H9 (cell line): ENCODE measurements at regions not wholly inside any gene's neighbourhood (a gene's known extent, or its start where the extent isn't known, plus 50 kb on each side); places are given as distances from the start of the nearest gene placed in this dataset.

Experiments used
- DNase-seq: peaks from one replicate; pipeline ENCODE4 v3.0.0-alpha.2; 2017
- H2AFZ ChIP-seq: one replicate; pipeline ENCODE4 v1.6.1; 2013; ENCODE audit warnings: mild to moderate bottlenecking, low read length, control low read depth, moderate library complexity
- H2AK5ac ChIP-seq: 2 replicates; pipeline ENCODE4 v1.6.1; 2013; ENCODE audit warnings: low read length, control low read depth, mixed read lengths; ENCODE audit not compliant: insufficient read length
- H2BK120ac ChIP-seq: one replicate; pipeline ENCODE4 v1.6.1; 2013; ENCODE audit warnings: low read depth, mild to moderate bottlenecking, low read length, control low read depth, inconsistent platforms; ENCODE audit not compliant: poor library complexity, severe bottlenecking
- H2BK12ac ChIP-seq: 2 replicates; pipeline ENCODE4 v1.6.1; 2013; ENCODE audit warnings: low read length, control low read depth, mixed read lengths, low read depth; ENCODE audit not compliant: insufficient read length
- H2BK15ac ChIP-seq: 2 replicates; pipeline ENCODE4 v1.6.1; 2013; ENCODE audit warnings: low read depth, low read length, control low read depth
- H2BK20ac ChIP-seq: one replicate; pipeline ENCODE4 v1.6.1; 2013; ENCODE audit warnings: low read depth, mild to moderate bottlenecking, low read length, control low read depth, inconsistent platforms; ENCODE audit not compliant: poor library complexity, severe bottlenecking
- H2BK5ac ChIP-seq: 2 replicates; pipeline ENCODE4 v1.6.1; 2013; ENCODE audit warnings: low read length, control low read depth, mixed read lengths; ENCODE audit not compliant: insufficient read length
- H3K14ac ChIP-seq: 2 replicates; pipeline ENCODE4 v1.6.1; 2013; ENCODE audit warnings: low read length, control low read depth; ENCODE audit not compliant: insufficient read depth
- H3K18ac ChIP-seq: 2 replicates; pipeline ENCODE4 v1.6.1; 2013; ENCODE audit warnings: low read depth, mild to moderate bottlenecking, mixed read lengths, low read length, control low read depth; ENCODE audit not compliant: insufficient read length
- H3K23ac ChIP-seq: 2 replicates; pipeline ENCODE4 v1.6.1; 2013; ENCODE audit warnings: low read length, control low read depth, mixed read lengths, low read depth; ENCODE audit not compliant: insufficient read length
- H3K23me2 ChIP-seq: 2 replicates; pipeline ENCODE4 v1.6.1; 2013; ENCODE audit warnings: low read depth, mild to moderate bottlenecking, mixed read lengths, low read length, control low read depth; ENCODE audit not compliant: insufficient read length, poor library complexity, severe bottlenecking
- H3K27ac ChIP-seq: 2 replicates; pipeline ENCODE4 v1.5.1; 2013; ENCODE audit warnings: low read length, control low read depth, mixed read lengths, low read depth; ENCODE audit not compliant: insufficient read length
- H3K27me3 ChIP-seq: 2 replicates; pipeline ENCODE4 v1.6.1; 2013; ENCODE audit warnings: low read length, control low read depth, inconsistent platforms; ENCODE audit not compliant: insufficient read depth
- H3K4ac ChIP-seq: 2 replicates; pipeline ENCODE4 v1.6.1; 2013; ENCODE audit warnings: low read depth, mild to moderate bottlenecking, control low read depth, inconsistent platforms, low read length, moderate library complexity
- H3K4me1 ChIP-seq: 2 replicates; pipeline ENCODE4 v1.6.1; 2013; ENCODE audit warnings: low read length, control low read depth, inconsistent platforms; ENCODE audit not compliant: insufficient read depth
- H3K4me2 ChIP-seq: 2 replicates; pipeline ENCODE4 v1.6.1; 2013; ENCODE audit warnings: low read length, control low read depth, mixed read lengths; ENCODE audit not compliant: insufficient read length, insufficient read depth
- H3K56ac ChIP-seq: 2 replicates; pipeline ENCODE4 v1.6.1; 2013; ENCODE audit warnings: low read depth, mild to moderate bottlenecking, mixed read lengths, low read length, control low read depth; ENCODE audit not compliant: insufficient read length
- H3K79me1 ChIP-seq: 2 replicates; pipeline ENCODE4 v1.6.1; 2013; ENCODE audit warnings: low read depth, mild to moderate bottlenecking, moderate library complexity, low read length, control low read depth, inconsistent platforms; ENCODE audit not compliant: insufficient read depth, poor library complexity, severe bottlenecking
- H3K79me2 ChIP-seq: 2 replicates; pipeline ENCODE4 v1.6.1; 2013; ENCODE audit warnings: low read length, control low read depth, inconsistent platforms; ENCODE audit not compliant: insufficient read depth
- H3K9ac ChIP-seq: 2 replicates; pipeline ENCODE4 v1.6.1; 2013; ENCODE audit warnings: low read length, control low read depth, mixed read lengths; ENCODE audit not compliant: insufficient read length; ENCODE audit errors: extremely low read depth
- H3K9me3 ChIP-seq: one replicate; pipeline ENCODE4 v1.6.1; 2013; ENCODE audit warnings: low read depth, low read length, inconsistent platforms; ENCODE audit not compliant: control insufficient read depth
- H3T11ph ChIP-seq: one replicate; pipeline ENCODE4 v1.6.1; 2013; ENCODE audit warnings: mild to moderate bottlenecking, low read length, control low read depth, inconsistent platforms
- H4K20me1 ChIP-seq: one replicate; pipeline ENCODE4 v1.6.1; 2013; ENCODE audit not compliant: control insufficient read depth, insufficient read length, insufficient read depth
- H4K5ac ChIP-seq: 2 replicates; pipeline ENCODE4 v1.6.1; 2013; ENCODE audit warnings: low read depth, mild to moderate bottlenecking, mixed read lengths, low read length, control low read depth; ENCODE audit not compliant: insufficient read length
- H4K8ac ChIP-seq: replicated peaks from 2 replicates; pipeline ENCODE4 v1.6.1; 2013; ENCODE audit warnings: low read length, control low read depth, mixed read lengths, low read depth; ENCODE audit not compliant: insufficient read length
- H4K91ac ChIP-seq: 2 replicates; pipeline ENCODE4 v1.6.1; 2013; ENCODE audit warnings: low read depth, mild to moderate bottlenecking, moderate library complexity, mixed read lengths, low read length, control low read depth; ENCODE audit not compliant: insufficient read length
- H3K27ac Mint-ChIP-seq, 3 experiments: 2 replicates in 2 of 3; 3 replicates in 1 of 3; pipeline ENCODE4 v1.8.0; 2020 to 2021; ENCODE audit warnings: mixed read lengths in 3 of 3, mild to moderate bottlenecking in 1 of 3, moderate library complexity in 1 of 3
- H3K27me3 Mint-ChIP-seq: 2 replicates; pipeline ENCODE4 v1.8.0; 2021; ENCODE audit warnings: low read depth, mild to moderate bottlenecking, moderate library complexity, mixed read lengths
- H3K36me3 Mint-ChIP-seq, 3 experiments: 2 replicates in 2 of 3; 3 replicates in 1 of 3; pipeline ENCODE4 v1.8.0; 2020 to 2021; ENCODE audit warnings: low read depth in 3 of 3, mixed read lengths in 3 of 3; ENCODE audit not compliant: insufficient read depth in 1 of 3
- H3K4me1 Mint-ChIP-seq, 2 experiments: 2 replicates each; pipeline ENCODE4 v1.8.0; 2020; ENCODE audit warnings: mixed read lengths in 2 of 2
- H3K4me3 Mint-ChIP-seq, 2 experiments: 2 replicates in 1 of 2; 3 replicates in 1 of 2; pipeline ENCODE4 v1.8.0; 2020 to 2021; ENCODE audit warnings: mild to moderate bottlenecking in 2 of 2, mixed read lengths in 2 of 2, moderate library complexity in 1 of 2
- H3K9me3 Mint-ChIP-seq, 2 experiments: 2 replicates in 1 of 2; 3 replicates in 1 of 2; pipeline ENCODE4 v1.8.0; 2020; ENCODE audit warnings: mild to moderate bottlenecking in 2 of 2, mixed read lengths in 2 of 2, moderate library complexity in 1 of 2
- CTCF ChIP-seq: fragments of 200-600 bp; sonication (generic); conservative IDR thresholded peaks from 3 replicates; pipeline ENCODE4 v1.8.0; 2021; ENCODE audit warnings: antibody characterized with exemption, mild to moderate bottlenecking
- WGBS: extraction: QIAGEN DNeasy Blood & Tissue Kit; methylation state at CpG from one replicate; pipeline ENCODE4 v1.1.7; 2013; ENCODE audit warnings: missing lambda C conversion rate, low lambda C conversion rate, mixed read lengths; ENCODE audit not compliant: insufficient read length; ENCODE audit errors: extremely low coverage; 5-methylcytosine and 5-hydroxymethylcytosine counted together

GRCh38 chr9:22574740-22575139 is 128.1 kb downstream of the DMRTA1 start:
- no peak overlapping the region for H3K56ac ChIP-seq
- no peaks in the 10 kb centered on the region for H3K4me1 ChIP-seq
- Mint-ChIP-seq H3K36me3 (peaks cover 6 to 42% (median 12%) of the 10 kb centered on the region in 3 experiments), H3K4me1 (no peaks in the 10 kb centered on the region), H3K27ac (no peak overlapping the region), H3K27me3 (no peaks in the 10 kb centered on the region), H3K4me3 (no peak overlapping the region), H3K9me3 (peaks cover 33 to 43% of the 10 kb centered on the region in 2 experiments)
- no peak overlapping the region for H3K4ac ChIP-seq
- WGBS, result no CpG with 5 or more reads among the region's 2 CpGs
- H2AFZ ChIP-seq, result no peak overlapping the region
- no peak overlapping the region for H2BK20ac ChIP-seq
- no peak overlapping the region for H4K5ac ChIP-seq
- H4K8ac ChIP-seq, result no peak overlapping the region
- H2BK120ac ChIP-seq, result no peak overlapping the region
- H4K20me1 ChIP-seq, result no peaks in the 10 kb centered on the region
- no peaks in the 10 kb centered on the region for H3K79me1 ChIP-seq
- H3K4me2 ChIP-seq, result no peak overlapping the region
- no peak overlapping the region for H3K14ac ChIP-seq
- H3K27ac ChIP-seq, result no peak overlapping the region
- H3K9me3 ChIP-seq, result no peaks in the 10 kb centered on the region
- no peak overlapping the region for H2BK12ac ChIP-seq
- H4K91ac ChIP-seq, result no peak overlapping the region
- no peak overlapping the region for H3K23ac ChIP-seq
- no peak overlapping the region for H2BK5ac ChIP-seq
- no peak overlapping the region for H3K18ac ChIP-seq
- H3K23me2 ChIP-seq, result no peaks in the 10 kb centered on the region
- no peak overlapping the region for H2AK5ac ChIP-seq
- H3K27me3 ChIP-seq, result no peaks in the 10 kb centered on the region
- H3K9ac ChIP-seq, result no peak overlapping the region
- H3K79me2 ChIP-seq, result no peaks in the 10 kb centered on the region
- no peak for TF ChIP-seq CTCF
- no peak overlapping the region for H3T11ph ChIP-seq
- no peak overlapping the region for H2BK15ac ChIP-seq
- DNase-seq, result no peak
